Cardiac muscle cell (in vitro differentiated cells and primary cell): ENCODE measurements at regions not wholly inside any gene's neighbourhood (a gene's known extent, or its start where the extent isn't known, plus 50 kb on each side); places are given as distances from the start of the nearest gene placed in this dataset.

ENCODE experiments used
- DNase-seq, 2 donors: peaks; one replicate each; pipeline versions ENCODE4 v3.0.0 to v3.0.0-alpha.2; 2010 to 2017; ENCODE audit warnings: low read depth in 1 of 2, low spot score in 1 of 2
- H3K27ac ChIP-seq: fragments of 200-600 bp; sonication (generic); 2 replicates; pipeline ENCODE4 v1.5.1; 2016
- H3K27me3 ChIP-seq: fragments of 200-600 bp; sonication (generic); 2 replicates; pipeline ENCODE4 v1.6.0; 2016; ENCODE audit warnings: control low read depth
- H3K36me3 ChIP-seq: fragments of 200-600 bp; sonication (generic); 2 replicates; pipeline ENCODE4 v1.5.1; 2016; ENCODE audit warnings: control low read depth
- H3K4me1 ChIP-seq: fragments of 200-600 bp; sonication (generic); 2 replicates; pipeline ENCODE4 v1.8.1; 2017; ENCODE audit warnings: low read depth, mild to moderate bottlenecking, mixed run types
- H3K4me3 ChIP-seq: fragments of 200-600 bp; sonication (generic); 2 replicates; pipeline ENCODE4 v1.5.1; 2016; ENCODE audit warnings: mild to moderate bottlenecking
- H3K9me3 ChIP-seq: fragments of 200-600 bp; sonication (generic); 2 replicates; pipeline ENCODE4 v1.5.1; 2017; ENCODE audit warnings: low read depth, mild to moderate bottlenecking, control low read depth
- CTCF ChIP-seq: IDR thresholded peaks from 2 replicates; pipeline ENCODE4 v1.5.1; 2012; ENCODE audit warnings: low read depth, mild to moderate bottlenecking, low read length

- Histone ChIP-seq H3K4me3 (no peak overlapping the region), H3K27me3 (no peaks in the 10 kb centered on the region), H3K4me1 (no peaks in the 10 kb centered on the region), H3K36me3 (no peaks in the 10 kb centered on the region), H3K27ac (no peak overlapping the region), H3K9me3 (no peaks in the 10 kb centered on the region)
- no peak for TF ChIP-seq CTCF
- no peak for DNase-seq
Observed at GRCh38 chr15:31157644-31158069, 56.1 kb upstream of the TRPM1 start.

DNA sequence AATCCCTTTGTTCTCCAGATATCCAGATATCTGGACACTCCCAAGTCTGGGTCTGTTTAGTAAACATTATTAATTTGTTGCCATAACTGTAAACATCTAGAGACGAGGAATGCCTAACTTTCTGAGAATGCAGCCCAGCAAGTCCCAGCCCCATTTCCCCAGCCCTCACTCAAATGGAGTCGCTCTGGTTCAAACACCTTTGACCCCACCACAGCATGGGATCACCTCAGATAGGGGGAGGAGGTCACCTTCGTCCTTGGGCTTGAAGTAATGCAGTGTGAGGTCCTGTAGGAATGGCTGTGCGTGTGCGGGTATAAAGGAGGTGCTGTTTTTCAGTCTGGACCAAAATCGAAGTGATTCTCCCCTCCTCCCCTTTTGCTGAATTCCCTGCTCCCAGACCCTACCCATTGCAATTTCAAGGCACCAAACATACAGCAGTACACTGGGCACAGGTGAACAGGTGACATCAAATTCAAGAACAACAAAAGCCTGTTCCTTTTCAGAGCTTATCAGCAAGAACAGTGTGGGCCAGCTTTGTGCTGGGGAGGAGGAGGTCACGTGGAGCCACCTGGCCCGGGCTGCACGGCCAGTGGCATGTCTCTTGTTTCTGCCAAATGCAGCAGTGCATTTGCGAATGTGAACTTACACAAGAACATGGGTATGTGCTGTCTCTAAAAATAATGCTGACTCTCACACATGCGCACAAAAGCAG, 57.5 kb upstream of the TRPM1 start:
- H3K4me1 ChIP-seq: no peaks in the 10 kb centered on the region
- H3K27me3 ChIP-seq: no peaks in the 10 kb centered on the region
- TF ChIP-seq CTCF: no peak
- H3K9me3 ChIP-seq: no peaks in the 10 kb centered on the region
- no peak for DNase-seq
- H3K36me3 ChIP-seq: no peaks in the 10 kb centered on the region
- H3K27ac ChIP-seq: no peak overlapping the region
- H3K4me3 ChIP-seq: no peak overlapping the region

DNA sequence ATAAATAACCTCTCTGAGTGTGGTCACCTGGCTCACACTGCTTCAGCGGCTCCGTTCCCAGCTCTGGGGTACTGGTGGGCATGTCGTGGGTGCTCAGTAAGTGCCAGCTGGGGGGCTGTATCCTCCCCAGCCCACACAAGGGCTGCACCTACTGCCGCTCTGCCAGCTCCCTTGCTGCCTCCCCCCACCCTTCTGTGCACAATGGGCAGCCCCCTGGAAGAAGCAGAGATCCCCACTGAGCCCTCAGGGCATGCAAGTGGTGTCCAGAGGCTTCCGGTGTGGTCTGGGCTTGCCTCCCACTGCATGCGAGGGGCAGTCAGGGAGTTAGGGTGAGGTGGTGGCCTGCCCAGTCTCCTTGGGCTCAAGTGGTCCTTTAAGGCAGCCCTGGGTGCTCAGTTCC, 58.3 kb upstream of the TRPM1 start:
- no peaks in the 10 kb centered on the region for H3K4me1 ChIP-seq
- TF ChIP-seq CTCF: no peak
- no peak overlapping the region for H3K4me3 ChIP-seq
- DNase-seq: no peak
- no peak overlapping the region for H3K27ac ChIP-seq
- H3K27me3 ChIP-seq: no peaks in the 10 kb centered on the region
- no peaks in the 10 kb centered on the region for H3K9me3 ChIP-seq
- no peaks in the 10 kb centered on the region for H3K36me3 ChIP-seq

DNA sequence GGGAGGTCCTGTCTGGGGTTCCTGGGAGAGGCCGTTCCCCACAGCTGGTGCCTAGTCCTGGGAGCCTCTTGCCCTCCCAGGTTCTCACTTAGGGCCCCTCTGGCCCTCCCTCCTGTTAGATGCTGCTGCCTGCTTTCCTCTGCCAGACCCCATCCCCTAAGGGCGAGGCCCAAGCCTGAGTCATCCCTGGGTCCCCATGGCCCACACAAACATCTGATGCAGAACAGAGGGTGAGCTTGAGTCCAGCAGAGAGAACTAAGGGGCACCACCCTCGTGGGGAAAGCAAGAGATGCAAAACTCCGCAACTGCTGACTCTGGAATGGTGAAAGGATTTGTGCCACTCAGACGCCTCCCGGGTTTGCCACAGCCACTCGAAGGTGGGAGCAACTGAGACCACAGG, 58.8 kb upstream of the TRPM1 start:
- Histone ChIP-seq H3K27ac (no peak overlapping the region), H3K4me1 (no peaks in the 10 kb centered on the region), H3K4me3 (no peak overlapping the region), H3K27me3 (no peaks in the 10 kb centered on the region), H3K9me3 (no peaks in the 10 kb centered on the region), H3K36me3 (no peaks in the 10 kb centered on the region)
- no peak for DNase-seq
- no peak for TF ChIP-seq CTCF

- Histone ChIP-seq H3K27ac (no peak overlapping the region), H3K9me3 (no peaks in the 10 kb centered on the region), H3K4me1 (no peaks in the 10 kb centered on the region), H3K27me3 (no peaks in the 10 kb centered on the region), H3K4me3 (no peak overlapping the region), H3K36me3 (no peaks in the 10 kb centered on the region)
- no peak for TF ChIP-seq CTCF
- DNase-seq: no peak
Observed at GRCh38 chr15:31160740-31161495, 59.4 kb upstream of the TRPM1 start.
